IMR-90 (cell line): ENCODE measurements at regions not wholly inside any gene's neighbourhood (a gene's known extent, or its start where the extent isn't known, plus 50 kb on each side); places are given as distances from the start of the nearest gene placed in this dataset.

Experiments
- ATAC-seq: fragments of 200-7000 bp; cut with Tn5 transposase; 2 replicates; pipeline ENCODE4 v1.9.1; 2020; ENCODE audit warnings: low read depth, mild to moderate bottlenecking, moderate library complexity
- BruUV-seq: library from RNA; stranded (reverse); fragments of 400-500 nt; replicated peaks from 2 replicates; lab custom pipeline; 2021; lab: Mats Ljungman, UMichigan
- CTCF ChIA-PET: fragments of 300-600 bp; formaldehyde crosslinking; extraction: SDS; loops from one replicate; lab custom pipeline; 2021; ENCODE audit warnings: antibody characterized with exemption; lab: Yijun Ruan, JAX
- POLR2A ChIA-PET: fragments of 300-600 bp; sonication (Branson Sonifier 250); formaldehyde crosslinking; loops from one replicate; lab custom pipeline; 2022; ENCODE audit warnings: antibody characterized with exemption; ENCODE audit not compliant: unreplicated experiment; lab: Charles Lee
- DNase-seq: peaks from one replicate; pipeline ENCODE4 v3.0.0; 2013
- H2AFZ ChIP-seq: replicated peaks from 2 replicates; pipeline ENCODE3; 2013; ENCODE audit warnings: low read length, mild to moderate bottlenecking; ENCODE audit not compliant: poor library complexity
- H2AK5ac ChIP-seq: 2 replicates; pipeline ENCODE4 v1.6.1; 2013; ENCODE audit warnings: low read depth, low read length, inconsistent platforms
- H2AK9ac ChIP-seq: replicated peaks from 2 replicates; pipeline ENCODE3; 2013; ENCODE audit warnings: mild to moderate bottlenecking, low read depth, low read length, moderate library complexity; ENCODE audit not compliant: poor library complexity
- H2BK120ac ChIP-seq: 2 replicates; pipeline ENCODE4 v1.6.1; 2013; ENCODE audit warnings: low read depth, low read length, inconsistent platforms
- H2BK15ac ChIP-seq: 3 replicates; pipeline ENCODE4 v1.6.1; 2013; ENCODE audit warnings: low read depth, low read length, inconsistent platforms
- H2BK20ac ChIP-seq: 2 replicates; pipeline ENCODE4 v1.6.1; 2013; ENCODE audit warnings: low read depth, mild to moderate bottlenecking, inconsistent platforms, low read length, moderate library complexity
- H2BK5ac ChIP-seq: 2 replicates; pipeline ENCODE4 v1.6.1; 2013; ENCODE audit warnings: mild to moderate bottlenecking, low read depth, low read length, inconsistent platforms; ENCODE audit not compliant: poor library complexity, severe bottlenecking
- H3K14ac ChIP-seq: replicated peaks from 2 replicates; pipeline ENCODE4 v1.6.1; 2013; ENCODE audit warnings: low read depth, low read length, inconsistent platforms
- H3K18ac ChIP-seq: 2 replicates; pipeline ENCODE4 v1.6.1; 2013; ENCODE audit warnings: low read depth, low read length, control low read depth
- H3K23ac ChIP-seq: 2 replicates; pipeline ENCODE4 v1.6.1; 2013; ENCODE audit warnings: low read depth, low read length, inconsistent platforms
- H3K27ac ChIP-seq: 2 replicates; pipeline ENCODE4 v1.5.1; 2013; ENCODE audit warnings: mild to moderate bottlenecking, control low read depth, low read length; ENCODE audit not compliant: insufficient read depth
- H3K27me3 ChIP-seq: 2 replicates; pipeline ENCODE4 v1.6.1; 2013; ENCODE audit warnings: low read length; ENCODE audit not compliant: control insufficient read depth, insufficient read depth
- H3K36me3 ChIP-seq: 2 replicates; pipeline ENCODE4 v1.6.1; 2013; ENCODE audit warnings: low read length, mixed read lengths; ENCODE audit not compliant: control insufficient read depth, insufficient read depth
- H3K4ac ChIP-seq: 2 replicates; pipeline ENCODE4 v1.6.1; 2013; ENCODE audit warnings: low read depth, low read length, inconsistent platforms
- H3K4me1 ChIP-seq: 2 replicates; pipeline ENCODE4 v1.6.1; 2013; ENCODE audit warnings: low read length, mixed read lengths; ENCODE audit not compliant: control insufficient read depth, insufficient read depth
- H3K4me2 ChIP-seq: 2 replicates; pipeline ENCODE4 v1.6.1; 2013; ENCODE audit warnings: low read depth, mild to moderate bottlenecking, control low read depth, low read length, moderate library complexity
- H3K4me3 ChIP-seq: 2 replicates; pipeline ENCODE4 v1.5.1; 2013; ENCODE audit warnings: low read depth, mild to moderate bottlenecking, control low read depth, low read length, moderate library complexity; ENCODE audit not compliant: insufficient read depth
- H3K56ac ChIP-seq: 2 replicates; pipeline ENCODE4 v1.6.1; 2013; ENCODE audit warnings: low read length, inconsistent platforms; ENCODE audit not compliant: insufficient read depth; ENCODE audit errors: extremely low read depth
- H3K79me1 ChIP-seq, 2 experiments: 2 replicates each; pipeline ENCODE4 v1.6.1; 2013; ENCODE audit warnings: low read length in 2 of 2, inconsistent platforms in 1 of 2, low read depth in 1 of 2
- H3K9ac ChIP-seq: 2 replicates; pipeline ENCODE4 v1.6.1; 2013; ENCODE audit warnings: low read depth, low read length, control low read depth
- H3K9me1 ChIP-seq: 2 replicates; pipeline ENCODE4 v1.6.1; 2013; ENCODE audit warnings: low read length, inconsistent platforms; ENCODE audit not compliant: insufficient read depth
- H3K9me3 ChIP-seq: 2 replicates; pipeline ENCODE4 v1.6.1; 2013; ENCODE audit warnings: low read length; ENCODE audit not compliant: control insufficient read depth, insufficient read depth
- H4K20me1 ChIP-seq: 2 replicates; pipeline ENCODE4 v1.6.1; 2013; ENCODE audit warnings: low read length, inconsistent platforms; ENCODE audit not compliant: insufficient read depth
- H4K5ac ChIP-seq: 2 replicates; pipeline ENCODE4 v1.6.1; 2013; ENCODE audit warnings: mild to moderate bottlenecking, low read depth, low read length, control low read depth
- H4K8ac ChIP-seq, 2 experiments: 2 replicates each; pipeline ENCODE4 v1.6.1; 2013; ENCODE audit warnings: low read depth in 2 of 2, low read length in 2 of 2, control low read depth in 1 of 2, inconsistent platforms in 1 of 2
- H4K91ac ChIP-seq: 2 replicates; pipeline ENCODE4 v1.6.1; 2013; ENCODE audit warnings: low read depth, low read length, inconsistent platforms; ENCODE audit not compliant: insufficient read depth
- FOS ChIP-seq: fragments of 150-350 bp; IDR thresholded peaks from 2 replicates; pipeline ENCODE4 v1.6.1; 2016; ENCODE audit warnings: low read depth, low read length
- WGBS, 2 experiments: methylation state at CpG; one replicate each; pipeline versions ENCODE4 v1.1.5 to v1.1.7; 2013; ENCODE audit warnings: missing lambda C conversion rate in 2 of 2; ENCODE audit not compliant: insufficient read length in 1 of 2; ENCODE audit errors: extremely low coverage in 2 of 2; 5-methylcytosine and 5-hydroxymethylcytosine counted together
- dilution Hi-C: fragments of 300-500 bp; cut with HindIII; formaldehyde crosslinking; loops from one replicate; pipeline ENCODE4 v1.14.3; 2018; ENCODE audit warnings: low sequenced_read_pairs; ENCODE audit not compliant: unreplicated experiment
- in situ Hi-C: fragments of 300-500 bp; cut with MboI; formaldehyde crosslinking; loops from 3 replicates; pipeline ENCODE4 v1.14.3; 2019; ENCODE audit warnings: low sequenced_read_pairs, inconsistent platforms, mixed read lengths
- intact Hi-C: fragments of 100-400 bp; cut with micrococcal nuclease; formaldehyde crosslinking; loops from 2 replicates; pipeline ENCODE4 v1.10.0; 2022

GRCh38 chr12:39124768-39125167, 219.4 kb upstream of the CPNE8 start:
- Histone ChIP-seq H3K79me1 (no peaks in the 10 kb centered on the region), H3K9me1 (no peaks in the 10 kb centered on the region), H3K4me1 (no peaks in the 10 kb centered on the region), H3K18ac (no peak overlapping the region), H3K14ac (no peak overlapping the region), H4K5ac (no peak overlapping the region), H3K27ac (no peak overlapping the region), H3K9ac (no peak overlapping the region), H3K23ac (no peak overlapping the region), H3K56ac (no peak overlapping the region), H2BK15ac (no peak overlapping the region), H2AFZ (no peak overlapping the region), H3K4me3 (no peak overlapping the region), H3K9me3 (peaks cover 12% of the 10 kb centered on the region), H4K8ac (no peak overlapping the region), H3K36me3 (no peaks in the 10 kb centered on the region), H2BK5ac (no peak overlapping the region), H2BK120ac (no peak overlapping the region), H3K4ac (no peak overlapping the region), H3K27me3 (no peaks in the 10 kb centered on the region), H2AK5ac (no peak overlapping the region), H3K4me2 (no peak overlapping the region), H4K20me1 (no peaks in the 10 kb centered on the region), H2BK20ac (no peak overlapping the region), H4K91ac (no peak overlapping the region), H2AK9ac (no peak overlapping the region)
- dilution Hi-C loops (no loop called here), intact Hi-C loops (no loop called here), in situ Hi-C loops (no loop called here)
- CTCF ChIA-PET: no interaction called here
- DNase-seq (no peak), ATAC-seq (no peak)
- TF ChIP-seq FOS: no peak
- no TSS peak for BruUV-seq
- POLR2A ChIA-PET: no interaction called here
- WGBS, 2 experiments: 83% methylated on average over 1 of the region's 6 CpGs; no CpG with 5 or more reads in 1 of the 2 experiments
